G401 (cell line): ENCODE measurements at regions not wholly inside any gene's neighbourhood (a gene's known extent, or its start where the extent isn't known, plus 50 kb on each side); places are given as distances from the start of the nearest gene placed in this dataset.

Experiments
- DNase-seq: peaks from one replicate; pipeline ENCODE4 v3.0.0-alpha.2; 2015; ENCODE audit warnings: low spot score
- in situ Hi-C: cut with HindIII; loops from 2 replicates; pipeline ENCODE4 v1.10.0; 2016; ENCODE audit warnings: low sequenced_read_pairs, mixed read lengths

DNA sequence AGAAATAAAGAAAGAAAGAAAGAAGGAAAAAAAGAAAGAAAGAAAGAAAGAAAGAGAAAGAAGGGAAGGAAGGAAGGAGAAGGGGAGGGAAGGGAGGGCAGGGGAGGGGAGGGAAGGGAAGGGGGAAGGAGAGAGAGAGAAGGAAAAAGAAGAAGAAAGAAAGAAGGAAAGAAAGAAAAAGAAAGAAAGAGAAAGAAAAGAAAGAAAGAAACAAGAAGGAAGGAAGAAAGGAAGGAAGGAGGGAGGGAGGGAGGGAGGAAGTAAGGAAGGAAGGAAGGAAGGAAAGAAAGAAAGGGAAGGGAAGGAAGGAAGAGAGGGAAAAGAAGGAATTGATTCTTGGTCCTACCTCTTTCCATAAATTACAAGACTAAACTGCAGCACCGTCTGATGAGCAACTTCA is 186.1 kb downstream of the URB2 start:
- in situ Hi-C loops, result no loop called here
- DNase-seq, result no peak

DNA sequence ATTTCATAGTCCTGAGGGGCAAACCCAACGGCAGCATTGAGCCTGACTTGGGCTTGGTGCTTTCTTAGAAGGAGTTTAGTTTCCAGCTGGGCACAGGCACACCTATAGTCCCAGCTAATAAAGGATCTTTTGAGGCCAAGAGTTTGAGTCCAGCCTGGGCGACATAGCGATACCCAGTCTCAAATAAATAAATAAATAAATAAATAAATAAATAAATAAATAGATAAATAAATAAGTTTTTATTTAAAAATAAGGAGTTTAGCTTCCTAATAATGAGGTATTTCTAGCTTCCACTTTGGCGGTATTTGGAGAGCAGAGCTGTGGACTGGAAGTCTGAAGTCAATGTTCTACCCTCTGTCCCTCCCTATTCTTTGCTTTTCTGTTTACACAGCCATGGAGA is 186.6 kb downstream of the URB2 start:
- in situ Hi-C loops, result no loop called here
- no peak for DNase-seq

DNA sequence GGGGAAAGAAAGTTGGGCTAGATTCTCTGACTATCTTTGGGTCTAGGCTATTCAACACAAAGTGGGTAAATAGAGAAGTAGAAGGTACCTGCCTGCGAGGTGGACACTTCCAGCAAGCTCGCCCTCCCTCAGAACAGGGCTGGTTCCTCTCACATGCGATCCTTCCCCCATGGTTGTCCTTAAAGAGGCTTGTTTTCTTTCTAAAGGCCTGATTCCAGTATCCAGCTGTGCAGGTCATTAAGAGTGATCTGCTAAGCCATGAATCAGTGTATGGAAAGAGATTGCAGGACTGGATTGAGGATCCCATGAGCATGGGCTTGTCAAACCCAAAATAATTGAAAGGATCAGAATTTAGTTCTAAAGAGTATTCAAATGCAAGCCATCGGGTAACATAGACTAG is 189.0 kb downstream of the URB2 start:
- no peak for DNase-seq
- in situ Hi-C loops, result no loop called here

DNA sequence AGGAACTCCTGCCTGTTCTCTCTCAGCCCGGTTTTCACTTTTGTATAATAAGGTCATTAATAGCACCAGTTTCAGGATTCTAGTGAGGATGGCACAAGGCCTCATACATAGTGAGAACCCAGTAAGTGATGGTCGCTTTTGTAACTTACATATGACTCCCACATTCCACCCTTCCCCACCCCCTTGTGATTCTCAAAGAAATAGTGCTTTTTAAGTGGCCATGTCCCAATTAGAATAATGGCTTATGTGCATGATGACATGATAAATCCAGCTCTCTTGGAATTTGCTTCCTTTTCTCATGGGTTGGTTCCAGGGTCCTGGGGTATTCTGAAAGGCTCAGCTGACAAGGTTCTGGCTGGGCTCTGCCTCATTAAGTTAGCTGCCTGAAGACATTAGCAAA is 189.9 kb downstream of the URB2 start:
- in situ Hi-C loops, result no loop called here
- DNase-seq, result no peak

DNA sequence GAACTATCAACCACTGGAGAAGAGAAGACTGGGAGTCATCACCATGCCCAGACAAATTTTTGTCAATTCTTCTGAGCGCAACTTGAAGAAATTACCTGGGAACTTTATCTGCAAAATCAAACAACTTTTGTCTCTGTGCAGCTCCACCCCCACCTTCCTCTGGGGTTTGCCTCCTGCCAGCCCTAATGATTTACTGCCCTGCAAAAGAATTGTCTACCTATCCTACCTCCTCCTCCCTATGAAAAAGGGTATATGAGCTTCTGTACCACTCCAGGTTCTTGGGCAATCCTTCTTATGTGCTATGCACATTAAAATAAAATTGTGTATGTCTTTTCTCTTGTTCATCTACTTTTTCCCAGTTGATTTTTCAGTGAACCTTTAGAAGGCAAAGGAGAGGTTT is 191.9 kb downstream of the URB2 start:
- DNase-seq, result no peak
- in situ Hi-C loops, result no loop called here

DNA sequence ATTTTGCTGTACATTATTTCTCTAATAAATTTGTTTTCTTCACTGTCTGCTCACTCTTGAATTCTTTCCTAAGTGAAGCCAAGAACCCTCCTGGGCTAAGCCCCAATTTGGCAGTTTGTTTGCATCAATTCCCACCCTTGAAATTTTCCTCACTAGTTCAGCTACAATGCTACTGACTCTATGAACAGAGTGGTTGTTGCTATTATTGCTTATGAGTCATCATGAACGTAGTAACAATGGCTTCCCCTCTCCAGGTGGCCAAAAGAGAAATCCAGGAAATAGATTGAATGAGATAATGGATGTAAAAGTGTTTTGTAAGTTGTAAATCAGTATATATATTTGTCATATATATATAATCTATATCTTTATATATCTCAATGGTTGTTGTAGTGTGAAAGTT is 193.0 kb downstream of the URB2 start:
- DNase-seq, result no peak
- in situ Hi-C loops, result no loop called here

DNA sequence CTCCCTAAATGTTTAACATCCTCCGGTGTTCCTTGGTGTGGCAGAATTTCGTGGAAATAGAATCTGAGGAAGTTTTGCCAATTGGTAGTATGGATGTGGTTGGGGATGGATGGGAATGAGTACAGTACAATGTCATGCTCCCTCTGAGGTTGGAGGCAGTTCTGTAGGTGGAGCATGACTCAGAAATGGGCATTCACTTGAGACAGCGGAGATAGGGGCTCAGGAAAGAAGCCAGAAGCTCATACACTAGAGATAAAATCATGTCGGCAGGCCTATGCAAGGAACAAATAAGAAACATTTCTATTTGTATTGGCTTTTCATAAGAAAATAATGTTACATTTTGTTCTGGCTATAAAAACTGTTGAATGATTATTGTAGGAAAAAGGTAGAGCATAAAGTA is 196.0 kb downstream of the URB2 start:
- in situ Hi-C loops, result no loop called here

DNA sequence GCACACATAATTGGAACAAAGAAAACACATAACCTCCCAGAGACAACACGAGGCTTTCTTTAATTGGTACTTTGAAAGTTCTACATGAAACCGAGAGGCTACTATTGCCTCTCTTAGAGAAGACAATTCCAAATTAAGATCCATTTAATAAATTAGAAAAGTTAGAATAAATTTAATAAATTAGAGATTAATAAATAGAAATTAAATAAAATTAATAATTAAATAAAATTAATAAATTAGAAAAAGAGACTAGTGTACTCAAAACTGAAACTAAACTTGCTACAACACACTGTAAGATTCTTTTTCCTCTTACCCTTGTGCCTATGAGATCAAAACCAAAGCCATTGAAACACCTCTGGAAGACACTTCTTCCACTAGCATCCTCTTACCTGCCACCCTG is 199.0 kb downstream of the URB2 start:
- in situ Hi-C loops, result no loop called here
- DNase-seq, result no peak

More for the DNA sequence above, 196.0 kb downstream of the URB2 start:
- no peak for DNase-seq

DNA sequence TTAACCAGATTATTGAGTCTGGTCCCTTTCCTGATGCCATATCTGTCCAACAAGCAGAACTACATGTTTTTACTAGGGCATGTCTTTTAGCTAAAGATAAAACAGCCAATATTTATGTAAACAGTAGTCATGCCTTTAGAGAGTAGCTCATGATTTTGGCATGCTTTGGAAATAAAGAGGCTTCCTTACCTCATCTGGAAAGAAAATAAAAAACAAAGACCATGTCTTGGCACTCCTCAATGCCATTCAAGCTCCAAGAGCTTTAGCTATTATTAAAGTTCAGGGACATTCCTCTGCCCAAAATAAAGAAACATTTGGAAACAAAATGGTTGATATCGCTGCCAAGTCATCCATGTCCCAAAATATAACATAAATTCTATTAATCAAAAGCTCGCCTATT is 202.4 kb downstream of the URB2 start:
- in situ Hi-C loops, result no loop called here
- no peak for DNase-seq

DNA sequence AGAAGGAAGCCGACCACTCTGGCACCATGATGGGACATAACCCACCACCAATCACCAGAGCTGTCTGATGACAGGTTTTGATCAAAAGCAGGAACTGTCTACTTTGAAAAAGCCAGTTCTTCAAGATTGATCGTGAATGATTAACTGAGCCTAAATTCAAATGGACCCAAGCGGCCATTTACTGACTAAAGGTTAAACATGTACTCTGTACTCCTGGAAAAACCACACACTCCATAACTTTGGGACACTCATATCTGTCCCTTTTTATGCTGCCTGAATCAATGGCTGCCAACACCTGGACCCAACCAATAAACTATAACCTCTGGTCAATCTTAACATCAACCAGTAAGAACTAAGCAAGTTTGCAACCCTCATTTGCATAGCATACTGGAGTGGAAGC is 206.6 kb downstream of the URB2 start:
- in situ Hi-C loops, result no loop called here
- no peak for DNase-seq

DNA sequence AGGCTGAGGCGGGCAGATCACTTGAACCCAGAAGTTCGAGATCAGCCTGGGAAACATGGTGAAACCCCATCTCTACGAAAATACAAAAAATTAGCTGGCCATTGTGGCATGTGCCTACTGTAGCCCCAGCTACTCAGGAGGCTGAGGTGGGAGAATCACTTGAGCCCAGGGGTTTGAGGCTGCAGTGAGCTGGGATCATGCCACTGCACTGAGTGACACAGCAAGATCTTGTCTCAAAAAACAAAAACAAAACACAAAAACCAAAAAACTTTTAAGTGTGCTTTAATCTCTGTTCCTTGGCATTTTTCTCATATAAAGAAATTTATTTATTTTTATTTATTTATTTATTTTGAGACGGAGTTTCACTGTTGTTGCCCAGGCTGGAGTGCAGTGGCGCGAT is 208.2 kb downstream of the URB2 start:
- no peak for DNase-seq
- in situ Hi-C loops, result no loop called here

DNA sequence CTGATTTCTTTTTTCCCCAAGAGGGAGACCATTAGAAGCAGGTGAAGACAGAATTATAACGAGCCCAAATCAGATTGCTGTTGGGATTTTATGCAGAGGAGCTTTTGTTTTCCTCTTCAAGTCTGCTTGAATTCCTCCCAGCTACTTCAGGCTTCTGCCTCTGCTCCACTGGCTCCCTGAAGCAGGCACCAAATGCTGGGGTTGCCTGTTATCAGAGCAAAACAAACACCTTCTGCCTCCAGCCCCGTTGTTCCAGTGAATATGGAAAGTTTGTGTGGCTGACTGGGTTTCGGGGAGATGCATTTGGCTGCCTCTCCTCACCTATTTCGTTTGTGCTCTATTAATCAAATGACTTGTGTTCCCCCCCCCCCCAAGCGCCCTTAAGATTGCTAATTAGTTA is 209.2 kb downstream of the URB2 start:
- in situ Hi-C loops, result no loop called here
- no peak for DNase-seq

DNA sequence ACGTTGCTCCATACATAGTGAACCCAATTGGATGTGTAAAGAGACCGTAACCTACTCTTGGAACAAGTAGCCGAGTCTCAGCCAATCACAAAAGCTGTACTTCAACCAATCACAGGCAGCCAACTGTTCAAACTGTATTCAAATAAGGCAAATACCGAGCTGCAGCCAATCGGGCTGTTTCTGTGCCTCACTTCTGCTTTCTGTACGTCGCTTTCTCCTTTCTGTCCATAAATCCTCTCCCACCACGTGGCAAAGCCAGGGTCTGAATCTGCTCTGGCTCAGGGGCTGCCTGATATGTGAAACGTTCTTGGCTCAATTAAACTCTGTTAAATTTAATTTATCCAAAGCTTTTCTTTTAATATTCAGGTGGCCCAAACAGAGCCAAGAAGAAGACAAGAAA is 210.3 kb downstream of the URB2 start:
- in situ Hi-C loops, result no loop called here

DNA sequence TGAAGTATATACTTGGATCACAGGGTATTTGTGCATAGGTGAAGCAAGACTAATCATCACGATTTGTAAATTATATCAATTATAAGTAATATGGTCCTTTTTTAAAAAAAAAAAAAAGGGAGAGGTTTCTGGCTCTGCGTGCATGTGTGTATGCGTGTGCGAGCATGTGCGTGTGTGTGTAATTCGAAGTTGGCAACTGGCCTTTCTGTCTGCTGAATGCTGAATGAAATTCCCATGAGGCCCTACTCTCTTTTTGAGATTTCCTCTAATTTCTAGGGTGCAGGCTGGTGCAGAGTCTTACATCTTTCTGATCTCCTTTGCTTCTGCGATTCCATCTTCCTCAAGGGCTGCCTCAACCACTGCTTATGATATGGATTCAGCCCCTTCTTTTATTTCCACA is 212.2 kb downstream of the URB2 start:
- DNase-seq, result no peak
- in situ Hi-C loops, result no loop called here

More for the DNA sequence above, 210.3 kb downstream of the URB2 start:
- no peak for DNase-seq

DNA sequence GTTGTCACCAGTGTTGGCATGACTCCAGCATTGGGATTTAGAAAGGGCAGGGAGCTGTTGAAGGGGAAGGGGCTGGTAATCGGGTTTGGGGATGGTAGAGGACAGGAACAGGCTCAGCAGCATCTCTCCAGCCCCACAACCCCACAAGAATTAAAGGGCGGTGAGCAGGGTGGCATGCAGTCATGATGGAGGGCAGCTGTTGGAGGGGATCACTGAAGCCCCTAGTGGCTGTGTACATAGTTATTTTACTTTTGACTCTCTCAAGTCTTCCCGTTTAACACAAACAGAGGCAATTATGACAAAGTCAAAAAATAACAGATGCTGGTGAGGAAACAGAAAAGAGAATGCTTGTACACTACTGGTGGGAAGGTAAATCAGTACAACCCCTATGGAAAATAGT is 213.8 kb downstream of the URB2 start:
- in situ Hi-C loops, result no loop called here
- no peak for DNase-seq

DNA sequence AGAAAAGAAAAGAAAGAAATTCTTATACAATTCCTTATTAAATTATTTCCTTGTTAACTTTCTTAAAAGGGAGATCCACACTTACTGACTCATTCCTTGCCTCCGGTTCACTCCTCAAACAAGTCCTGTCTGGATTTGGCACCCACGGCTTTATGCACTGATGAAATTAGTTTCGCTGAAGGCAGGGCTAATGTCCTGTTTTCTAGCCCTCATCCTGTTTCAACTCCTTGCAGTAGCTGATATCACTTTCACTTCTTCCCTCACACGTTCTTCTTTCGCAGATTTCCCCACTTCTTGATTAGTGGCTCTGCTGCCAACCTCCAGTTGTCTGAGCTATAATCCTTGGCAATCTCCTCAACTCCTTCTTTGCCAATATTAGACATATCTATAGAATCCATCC is 215.2 kb downstream of the URB2 start:
- no peak for DNase-seq
- in situ Hi-C loops, result no loop called here

DNA sequence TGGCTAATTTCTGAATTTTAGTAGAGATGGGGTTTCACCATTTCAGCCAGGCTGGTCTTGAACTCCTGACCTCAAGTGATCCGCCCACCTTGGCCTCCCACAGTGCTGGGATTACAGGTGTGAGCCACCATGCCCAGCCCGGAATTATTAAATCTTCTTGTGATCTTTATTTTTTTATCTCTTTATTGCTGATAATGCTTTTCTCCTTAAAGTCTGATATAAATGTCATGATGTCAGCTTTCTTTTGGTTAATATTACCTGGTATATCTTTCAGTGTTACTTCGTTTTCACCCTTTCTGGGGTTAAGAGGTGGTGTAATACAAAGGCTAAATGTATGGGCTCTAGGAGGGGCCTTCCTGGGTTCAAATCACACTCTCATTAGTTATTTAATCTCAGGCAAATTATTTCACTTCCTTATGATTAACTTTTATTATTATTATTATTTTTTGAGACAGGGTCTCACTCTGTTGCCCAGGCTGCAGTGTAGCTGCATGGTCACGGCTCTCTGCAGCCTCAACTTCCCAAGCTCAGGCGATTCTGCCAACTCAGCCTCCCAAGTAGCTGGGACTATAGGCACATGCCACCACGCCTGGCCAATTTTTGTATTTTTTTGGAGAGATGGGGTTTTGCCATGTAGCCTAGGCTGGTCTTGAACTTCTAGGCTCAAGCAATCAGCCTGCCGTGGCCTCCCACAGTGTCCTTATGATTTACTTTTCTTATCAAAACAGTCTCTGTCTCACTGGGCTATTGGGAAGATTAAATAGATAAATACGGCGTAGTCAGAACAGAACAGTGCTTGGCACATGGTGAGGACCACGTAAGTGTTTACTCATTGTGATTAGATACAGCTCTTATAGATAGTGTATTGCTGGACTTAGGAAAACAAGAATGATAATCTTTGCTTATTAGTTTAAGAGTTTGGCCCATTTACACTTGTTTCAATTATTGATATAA is 216.5 kb downstream of the URB2 start:
- no peak for DNase-seq
- in situ Hi-C loops, result no loop called here

DNA sequence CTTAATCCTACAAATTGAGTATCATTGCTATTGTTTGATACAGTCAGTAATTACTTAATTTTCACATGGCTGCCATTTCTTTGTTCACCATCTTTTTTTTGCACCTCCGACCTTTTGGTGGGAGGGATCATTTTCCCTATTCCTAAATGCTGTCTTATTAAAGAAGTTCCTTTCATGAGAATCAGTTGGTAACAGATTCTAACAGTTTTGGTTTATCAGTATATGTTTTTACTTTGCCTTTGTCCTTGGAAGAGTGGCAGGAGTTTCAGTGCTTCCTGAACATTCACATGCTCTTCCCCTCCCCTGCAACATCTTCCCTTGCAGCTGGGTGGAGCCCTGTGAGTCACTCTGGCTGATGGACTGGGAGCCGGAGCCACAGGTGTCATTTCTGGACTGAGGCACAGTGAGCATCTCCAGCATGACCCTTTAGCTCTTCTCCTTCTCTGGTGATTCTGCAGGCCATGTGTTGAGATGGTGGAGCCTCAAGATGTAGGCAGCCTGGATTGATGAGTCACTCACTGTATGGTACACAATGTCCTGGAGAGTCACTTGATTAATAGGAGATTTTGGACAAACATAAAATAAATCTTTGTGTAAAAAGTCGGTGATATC is 217.7 kb downstream of the URB2 start:
- in situ Hi-C loops, result no loop called here

DNA sequence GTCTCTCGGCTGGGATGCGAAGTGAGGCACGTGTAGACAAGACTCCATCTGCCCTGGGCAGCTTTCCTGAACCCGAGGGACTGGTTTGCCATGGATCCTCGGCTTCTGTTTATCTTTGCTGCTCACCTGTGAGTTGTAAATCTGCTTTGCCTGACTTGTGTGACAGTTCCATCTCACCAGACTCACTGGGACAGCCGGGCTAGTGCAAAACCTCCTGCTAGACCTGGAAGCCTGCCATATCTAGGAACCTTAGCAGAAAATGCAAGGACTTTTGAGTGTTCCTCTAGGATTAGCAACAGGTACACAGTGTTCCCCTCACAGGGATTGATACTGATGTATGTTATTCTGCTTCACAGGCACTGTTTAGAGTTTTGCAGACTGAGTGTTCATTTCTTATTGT is 218.6 kb downstream of the URB2 start:
- in situ Hi-C loops, result no loop called here
- DNase-seq, result peak; percentile 53

More for the DNA sequence above, 217.7 kb downstream of the URB2 start:
- DNase-seq, result no peak

DNA sequence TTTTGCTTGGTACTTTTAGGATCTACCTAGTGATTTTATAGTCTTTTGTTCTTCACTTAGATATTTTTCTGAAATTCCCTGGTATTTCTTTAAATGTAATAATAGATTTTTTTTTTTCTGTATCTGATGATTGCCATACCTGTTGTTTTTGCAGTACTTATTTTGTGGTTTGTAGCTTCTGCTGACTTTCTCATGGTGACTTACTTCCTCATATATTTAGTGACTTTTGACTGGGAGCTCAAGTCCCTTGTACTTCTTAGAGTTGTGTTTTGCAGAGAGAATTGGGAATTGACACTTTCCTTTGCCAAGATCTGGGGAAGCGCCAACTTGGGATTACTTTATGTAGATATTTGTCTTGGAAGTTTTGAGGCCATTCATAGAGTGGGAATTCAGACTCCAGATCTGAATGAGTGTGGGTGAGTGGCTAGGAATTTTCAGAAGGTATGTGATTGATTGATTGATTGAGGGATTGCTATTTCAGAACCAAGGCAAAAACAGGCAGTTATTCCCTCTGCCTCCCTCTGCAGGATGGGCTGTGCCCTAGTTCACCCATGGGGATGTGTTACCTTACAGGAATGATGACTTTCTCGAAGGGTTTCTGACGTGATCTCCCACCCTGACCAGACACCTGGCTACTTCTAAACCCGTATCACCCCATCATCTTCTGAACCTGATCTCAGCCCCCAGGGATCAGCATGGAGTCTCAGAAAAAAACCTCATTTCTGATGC is 219.5 kb downstream of the URB2 start:
- in situ Hi-C loops, result no loop called here
- DNase-seq, result no peak
